Uterus (tissue), 3 donors: ENCODE measurements at regions not wholly inside any gene's neighbourhood (a gene's known extent, or its start where the extent isn't known, plus 50 kb on each side); places are given as distances from the start of the nearest gene placed in this dataset.

Experiments used
- DNase-seq, 2 donors: peaks; one replicate each; pipeline ENCODE4 v3.0.0-alpha.2; 2019 to 2020
- H3K27ac ChIP-seq, 2 donors: fragments of 200-600 bp; sonication (generic); 1 replicate in 1 of 2; 2 replicates in 1 of 2; pipeline ENCODE4 v1.5.1; 2016 to 2018
- H3K27me3 ChIP-seq, 2 donors: fragments of 200-600 bp; sonication (generic); one replicate each; pipeline ENCODE4 v1.5.1; 2018 to 2019; ENCODE audit warnings: control low read depth in 1 of 2
- H3K36me3 ChIP-seq, 2 donors: fragments of 200-600 bp; sonication (generic); one replicate each; pipeline ENCODE4 v1.5.1; 2019; ENCODE audit warnings: control low read depth in 1 of 2
- H3K4me1 ChIP-seq, 2 donors: fragments of 200-600 bp; sonication (generic); one replicate each; pipeline ENCODE4 v1.5.1; 2018 to 2019; ENCODE audit warnings: control low read depth in 1 of 2
- H3K4me3 ChIP-seq, 2 donors: fragments of 200-600 bp; sonication (generic); 1 replicate in 1 of 2; 2 replicates in 1 of 2; pipeline ENCODE4 v1.5.1; 2018 to 2019; ENCODE audit warnings: mild to moderate bottlenecking in 1 of 2
- H3K9me3 ChIP-seq, 2 donors: fragments of 200-600 bp; sonication (generic); one replicate each; pipeline ENCODE4 v1.5.1; 2019; ENCODE audit warnings: control low read depth in 1 of 2
- POLR2A ChIP-seq, 2 donors: fragments of 450-650 bp; IDR thresholded peaks; one replicate each; pipeline ENCODE4 v1.6.1; 2016; ENCODE audit warnings: antibody characterized with exemption in 2 of 2, mild to moderate bottlenecking in 1 of 2, moderate library complexity in 1 of 2
- intact Hi-C: fragments of 100-400 bp; cut with DNase I; formaldehyde crosslinking; loops from one replicate; pipeline ENCODE4 v1.15.1; 2023; ENCODE audit warnings: low total_unique reads
- TF ChIP-seq, protein P1 (sequence below), 4 experiments: fragments of 200-600 bp in 2 of 4; fragments of 450-650 bp in 2 of 4; sonication (generic) in 2 of 4; IDR thresholded peaks; one replicate each; pipeline ENCODE4 v1.5.1; 2016 to 2019; ENCODE audit warnings: antibody characterized with exemption in 4 of 4, mild to moderate bottlenecking in 2 of 4, moderate library complexity in 1 of 4
- donor health status: DM: yes; HTN: yes; CAD: no.

DNA sequence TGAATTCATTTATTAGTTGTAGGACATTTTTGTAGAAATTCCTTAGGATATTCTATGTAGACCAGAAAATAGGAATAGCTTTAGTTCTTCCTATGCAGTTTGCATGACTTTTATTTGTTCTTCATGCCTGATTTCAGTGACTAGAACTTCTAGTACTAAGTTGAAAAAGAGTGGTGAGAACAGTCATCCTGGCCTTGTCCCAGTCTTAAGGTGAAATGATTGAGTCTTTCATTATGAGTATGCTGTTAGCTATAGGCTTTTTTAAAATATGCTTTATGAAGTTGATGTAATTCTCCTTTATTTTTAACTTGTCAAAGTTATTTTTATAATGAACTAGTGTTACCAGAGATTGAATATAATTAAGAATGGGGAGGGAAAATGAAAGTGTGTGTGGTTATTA, 690.1 kb upstream of the KLHL1 start:
- Histone ChIP-seq H3K36me3 (no peaks in the 10 kb centered on the region), H3K27me3 (no peaks in the 10 kb centered on the region), H3K27ac (no peak overlapping the region), H3K4me3 (no peak overlapping the region), H3K4me1 (no peaks in the 10 kb centered on the region), H3K9me3 (no peaks in the 10 kb centered on the region)
- DNase-seq = no peak
- TF ChIP-seq, protein P1, sequence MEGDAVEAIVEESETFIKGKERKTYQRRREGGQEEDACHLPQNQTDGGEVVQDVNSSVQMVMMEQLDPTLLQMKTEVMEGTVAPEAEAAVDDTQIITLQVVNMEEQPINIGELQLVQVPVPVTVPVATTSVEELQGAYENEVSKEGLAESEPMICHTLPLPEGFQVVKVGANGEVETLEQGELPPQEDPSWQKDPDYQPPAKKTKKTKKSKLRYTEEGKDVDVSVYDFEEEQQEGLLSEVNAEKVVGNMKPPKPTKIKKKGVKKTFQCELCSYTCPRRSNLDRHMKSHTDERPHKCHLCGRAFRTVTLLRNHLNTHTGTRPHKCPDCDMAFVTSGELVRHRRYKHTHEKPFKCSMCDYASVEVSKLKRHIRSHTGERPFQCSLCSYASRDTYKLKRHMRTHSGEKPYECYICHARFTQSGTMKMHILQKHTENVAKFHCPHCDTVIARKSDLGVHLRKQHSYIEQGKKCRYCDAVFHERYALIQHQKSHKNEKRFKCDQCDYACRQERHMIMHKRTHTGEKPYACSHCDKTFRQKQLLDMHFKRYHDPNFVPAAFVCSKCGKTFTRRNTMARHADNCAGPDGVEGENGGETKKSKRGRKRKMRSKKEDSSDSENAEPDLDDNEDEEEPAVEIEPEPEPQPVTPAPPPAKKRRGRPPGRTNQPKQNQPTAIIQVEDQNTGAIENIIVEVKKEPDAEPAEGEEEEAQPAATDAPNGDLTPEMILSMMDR (IDR thresholded peaks at IDR 0.05) = no peak
- TF ChIP-seq POLR2A (IDR thresholded peaks at IDR 0.05) = no peak
- intact Hi-C loops = no loop called here

DNA sequence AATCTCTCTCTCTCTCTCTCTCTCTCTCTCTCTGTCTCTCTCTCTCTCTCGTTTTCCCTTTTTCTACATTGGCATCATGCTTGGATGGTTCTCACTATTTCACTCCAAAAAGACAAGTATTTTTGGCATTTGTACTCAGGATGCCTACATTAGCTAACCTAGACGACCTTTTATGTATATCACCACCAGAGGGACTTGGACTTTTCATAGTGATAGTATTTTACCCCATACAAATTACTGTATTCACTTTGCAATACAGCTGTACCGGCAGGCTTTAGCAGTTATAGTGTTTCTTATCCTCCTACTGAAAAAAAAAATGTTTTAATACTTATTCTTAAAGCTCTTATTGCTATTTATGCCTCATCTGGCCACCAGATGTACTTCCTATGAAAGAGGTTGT, 687.2 kb upstream of the KLHL1 start:
- no peaks in the 10 kb centered on the region for H3K4me1 ChIP-seq
- no peaks in the 10 kb centered on the region for H3K27me3 ChIP-seq
- H3K36me3 ChIP-seq = no peaks in the 10 kb centered on the region
- no peaks in the 10 kb centered on the region for H3K9me3 ChIP-seq
- TF ChIP-seq POLR2A (IDR thresholded peaks at IDR 0.05) = no peak
- TF ChIP-seq, protein P1 (IDR thresholded peaks at IDR 0.05) = no peak
- intact Hi-C loops = no loop called here
- no peak for DNase-seq
- no peak overlapping the region for H3K27ac ChIP-seq
- no peak overlapping the region for H3K4me3 ChIP-seq

DNA sequence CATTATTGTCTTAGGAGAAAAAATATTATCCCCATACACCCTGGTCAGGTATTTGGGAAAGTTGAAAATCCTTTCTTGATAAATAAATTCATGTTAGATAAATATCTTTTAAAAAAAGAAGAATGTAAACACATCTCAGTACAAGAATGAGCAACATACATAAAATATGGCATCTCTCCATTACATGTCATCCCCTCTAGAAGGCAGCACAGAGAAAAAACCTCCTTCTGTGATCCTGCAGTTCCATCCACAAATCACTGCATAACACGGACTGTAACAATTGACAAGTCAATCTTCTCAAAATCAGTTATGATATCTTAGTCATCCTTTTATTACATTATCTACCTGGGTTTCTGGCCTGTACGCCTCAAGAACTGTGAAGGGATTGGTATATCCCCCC, 683.9 kb upstream of the KLHL1 start:
- TF ChIP-seq, protein P1 (IDR thresholded peaks at IDR 0.05) = no peak
- no peak for TF ChIP-seq POLR2A (IDR thresholded peaks at IDR 0.05)
- no peak for DNase-seq
- intact Hi-C loops = no loop called here

DNA sequence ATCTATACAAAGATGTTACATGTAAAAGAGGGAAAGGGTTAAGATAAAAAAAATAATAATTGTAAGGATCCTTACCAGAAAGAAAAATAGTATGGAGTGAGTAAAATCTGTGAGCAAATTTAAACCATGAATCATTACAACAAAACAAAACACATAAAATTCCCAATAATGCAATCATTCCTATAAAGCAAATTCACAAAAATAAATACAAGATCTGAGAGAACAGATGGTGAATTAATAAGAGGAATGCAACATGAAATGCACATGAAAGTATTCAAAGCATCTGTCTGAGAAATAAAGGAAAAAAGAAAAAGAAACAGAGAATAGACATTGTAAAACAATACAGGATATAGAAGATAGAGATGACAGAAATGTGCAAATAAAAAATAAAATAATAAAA, 681.5 kb upstream of the KLHL1 start:
- intact Hi-C loops = no loop called here
- H3K4me1 ChIP-seq = no peaks in the 10 kb centered on the region
- TF ChIP-seq POLR2A (IDR thresholded peaks at IDR 0.05) = no peak
- TF ChIP-seq, protein P1 (IDR thresholded peaks at IDR 0.05) = no peak
- H3K36me3 ChIP-seq = no peaks in the 10 kb centered on the region
- DNase-seq = no peak
- H3K4me3 ChIP-seq = no peak overlapping the region
- no peak overlapping the region for H3K27ac ChIP-seq
- no peaks in the 10 kb centered on the region for H3K9me3 ChIP-seq
- H3K27me3 ChIP-seq = no peaks in the 10 kb centered on the region

More for the DNA sequence above, 683.9 kb upstream of the KLHL1 start:
- Histone ChIP-seq H3K4me1 (no peaks in the 10 kb centered on the region), H3K36me3 (no peaks in the 10 kb centered on the region), H3K27me3 (no peaks in the 10 kb centered on the region), H3K4me3 (no peak overlapping the region), H3K27ac (no peak overlapping the region), H3K9me3 (no peaks in the 10 kb centered on the region)

DNA sequence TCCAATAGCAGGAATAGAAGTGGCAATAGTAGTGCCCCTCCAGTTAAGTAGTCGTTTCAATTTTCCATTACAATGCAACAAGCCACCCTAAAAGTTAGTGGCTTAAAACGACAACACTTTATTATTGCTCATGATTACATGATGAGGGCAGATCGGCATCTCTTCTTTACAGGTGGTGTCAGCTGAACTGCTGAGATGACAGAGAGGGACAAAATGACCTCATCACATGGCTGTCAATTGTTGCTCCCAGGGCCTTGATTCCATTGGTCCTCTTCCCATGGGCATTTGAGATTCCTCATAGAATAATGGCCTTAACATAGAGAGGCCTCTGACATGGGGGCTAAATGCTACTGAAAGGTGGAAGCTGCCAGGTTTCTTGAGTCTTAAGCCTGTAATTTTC, 679.8 kb upstream of the KLHL1 start:
- Histone ChIP-seq H3K9me3 (no peaks in the 10 kb centered on the region), H3K36me3 (no peaks in the 10 kb centered on the region), H3K4me3 (no peak overlapping the region), H3K27ac (no peak overlapping the region), H3K4me1 (no peaks in the 10 kb centered on the region), H3K27me3 (no peaks in the 10 kb centered on the region)
- TF ChIP-seq, protein P1 (IDR thresholded peaks at IDR 0.05) = no peak
- TF ChIP-seq POLR2A (IDR thresholded peaks at IDR 0.05) = no peak
- intact Hi-C loops = no loop called here
- DNase-seq = no peak
